ENCODE measurements at regions not wholly inside any gene's neighbourhood (a gene's known extent, or its start where the extent isn't known, plus 50 kb on each side); places are given as distances from the start of the nearest gene placed in this dataset.

DNA sequence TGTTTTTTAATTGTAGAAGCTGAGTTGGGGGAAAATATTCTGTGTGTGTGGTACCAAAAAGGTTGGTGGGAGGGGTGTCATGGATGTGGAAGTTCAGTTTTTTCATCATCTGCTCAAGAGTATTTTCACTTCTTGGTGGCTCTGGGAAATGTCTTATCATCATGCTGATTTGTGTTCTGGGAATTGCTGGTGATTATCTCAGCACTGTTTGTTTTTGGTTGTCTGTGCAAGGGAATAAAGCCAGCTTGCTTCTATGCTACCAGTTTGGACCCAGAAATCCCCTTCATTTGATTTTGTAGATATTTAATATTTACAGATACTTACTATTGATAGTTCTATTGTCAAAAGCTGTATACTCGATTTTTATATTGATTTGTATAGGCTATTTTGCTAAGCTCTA is 2289.7 kb downstream of the MAT2B start:
- no peak for DNase-seq

DNA sequence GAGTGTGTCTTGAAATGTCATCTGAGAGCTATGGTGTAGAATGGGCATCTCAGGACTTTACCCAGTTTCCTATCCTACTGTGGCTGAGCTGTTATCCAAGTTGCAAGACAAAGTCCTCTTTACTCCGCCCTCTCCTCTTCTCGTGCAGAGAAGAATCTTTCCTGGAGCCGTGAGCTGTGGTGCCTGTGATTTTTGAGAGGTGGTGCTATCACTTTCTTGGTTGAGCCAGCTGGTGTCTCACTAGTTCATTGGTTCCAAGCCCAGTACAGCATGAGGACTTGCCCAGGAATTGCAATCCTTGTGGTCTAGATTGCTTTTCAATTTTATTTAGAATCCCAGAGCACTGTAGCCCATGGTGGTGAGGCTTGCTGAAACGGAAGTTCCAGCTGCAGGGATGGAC is 2300.3 kb downstream of the MAT2B start:
- no peak for DNase-seq

DNA sequence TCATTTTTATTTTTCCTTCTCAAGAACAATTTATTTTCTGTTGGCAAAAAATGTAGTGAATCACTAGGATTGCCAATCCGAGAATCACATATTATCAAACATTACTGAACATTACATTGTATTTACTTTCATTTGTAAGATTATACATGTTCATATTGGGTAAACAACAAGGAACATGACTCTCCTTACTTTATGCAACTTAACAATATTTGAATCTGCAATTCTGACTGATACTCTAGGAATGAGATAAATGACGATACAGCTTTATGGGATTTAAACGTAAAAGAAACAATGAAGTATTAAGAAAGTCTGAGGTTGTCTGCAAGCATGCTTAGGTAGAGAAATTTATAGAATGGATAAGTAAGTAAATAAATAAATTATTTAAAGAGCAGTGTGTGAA is 2302.9 kb downstream of the MAT2B start:
- no peak for DNase-seq

DNA sequence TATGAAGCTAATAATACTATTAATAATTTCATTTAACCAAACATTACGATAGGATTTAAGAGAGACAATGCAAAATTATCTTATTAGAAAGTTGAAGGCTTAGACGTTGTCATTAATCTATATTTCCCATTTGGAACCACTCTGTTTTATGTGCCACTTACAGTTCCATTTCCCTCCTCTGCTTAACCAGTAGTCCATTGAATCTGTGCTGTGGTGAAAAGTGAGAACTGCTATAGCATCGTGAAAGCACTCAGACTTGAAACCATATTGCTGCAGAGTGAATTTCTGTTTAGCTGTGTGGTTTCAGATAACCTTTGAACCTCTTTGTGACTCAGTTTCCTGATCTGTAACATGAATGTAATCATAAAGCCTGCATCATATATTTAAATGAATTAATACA is 2304.5 kb downstream of the MAT2B start:
- DNase-seq, result no peak

DNA sequence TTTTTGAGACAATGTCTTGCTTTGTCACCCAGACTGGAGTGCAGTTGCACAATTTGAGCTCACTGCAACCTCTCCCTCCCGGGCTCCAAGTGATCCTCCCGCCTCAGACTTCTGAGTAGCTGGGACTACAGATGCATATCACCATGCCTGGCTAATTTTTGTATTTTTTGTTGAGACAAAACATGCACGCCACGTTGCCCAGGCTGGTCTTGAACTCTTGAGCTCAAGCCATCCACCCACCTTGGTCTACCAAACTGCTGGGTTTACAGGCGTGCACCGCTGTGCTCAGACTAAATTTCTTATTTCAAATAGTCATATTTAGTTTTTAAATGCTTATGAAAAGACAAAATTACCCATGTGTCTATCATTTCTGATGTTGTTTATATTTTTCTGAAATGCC is 2324.1 kb downstream of the MAT2B start:
- DNase-seq, result no peak

DNA sequence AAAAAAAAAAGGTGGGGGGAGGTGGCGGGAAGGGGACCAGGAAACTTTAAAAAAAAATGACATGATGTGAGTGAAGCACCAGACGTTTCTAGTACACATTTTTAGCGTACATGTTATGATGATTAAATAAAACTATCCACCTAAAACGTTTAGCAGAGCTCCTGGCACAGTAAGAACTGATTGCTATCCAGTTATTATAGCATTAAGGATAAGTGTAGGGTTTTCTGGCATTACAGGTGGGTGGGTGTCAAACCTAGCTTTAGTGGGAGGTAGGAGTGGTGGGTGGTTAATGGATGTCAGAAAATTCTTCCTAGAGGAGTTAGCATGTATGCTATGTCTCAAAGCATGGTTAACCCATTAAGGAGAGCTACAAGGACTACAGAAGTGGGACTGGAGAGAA is 2329.5 kb downstream of the MAT2B start:
- no peak for DNase-seq

DNA sequence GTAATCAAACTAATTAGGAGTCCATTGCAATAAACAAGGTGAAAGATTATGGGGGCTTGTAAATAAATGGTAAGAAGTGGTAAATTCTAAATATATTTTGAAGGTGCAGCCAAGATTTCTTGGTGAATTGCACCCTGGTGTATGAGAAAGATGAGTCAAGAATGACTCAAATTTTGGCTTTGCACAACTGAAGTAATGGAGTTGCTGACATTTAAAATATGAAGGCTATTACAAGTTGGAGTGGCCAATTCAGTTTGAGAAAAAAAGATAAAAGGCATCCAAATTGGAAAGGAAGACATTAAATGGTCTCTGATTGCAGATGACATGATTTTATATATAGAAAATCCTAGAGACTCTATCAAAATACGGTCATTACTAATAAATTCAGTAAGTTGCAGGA is 2330.6 kb downstream of the MAT2B start:
- no peak for DNase-seq

DNA sequence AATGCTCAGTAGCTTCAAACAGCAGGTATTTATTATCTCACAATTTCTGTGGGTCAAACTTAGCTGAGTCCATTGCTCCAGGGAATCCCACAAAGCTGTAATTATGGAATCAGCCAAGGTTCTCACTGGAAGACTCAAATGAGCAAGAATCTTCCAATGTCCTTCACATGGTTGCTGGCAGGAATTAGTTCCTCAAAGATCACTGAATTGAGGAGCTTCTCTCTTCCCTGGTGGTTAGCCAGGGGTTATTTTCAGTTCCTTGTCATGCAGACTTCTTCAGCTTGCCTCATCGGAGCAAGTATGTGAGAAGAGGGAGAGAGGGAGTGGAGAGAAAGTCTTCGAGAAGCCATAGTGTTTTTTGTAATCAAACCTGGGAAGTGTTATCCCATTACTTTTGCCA is 2331.9 kb downstream of the MAT2B start:
- no peak for DNase-seq

DNA sequence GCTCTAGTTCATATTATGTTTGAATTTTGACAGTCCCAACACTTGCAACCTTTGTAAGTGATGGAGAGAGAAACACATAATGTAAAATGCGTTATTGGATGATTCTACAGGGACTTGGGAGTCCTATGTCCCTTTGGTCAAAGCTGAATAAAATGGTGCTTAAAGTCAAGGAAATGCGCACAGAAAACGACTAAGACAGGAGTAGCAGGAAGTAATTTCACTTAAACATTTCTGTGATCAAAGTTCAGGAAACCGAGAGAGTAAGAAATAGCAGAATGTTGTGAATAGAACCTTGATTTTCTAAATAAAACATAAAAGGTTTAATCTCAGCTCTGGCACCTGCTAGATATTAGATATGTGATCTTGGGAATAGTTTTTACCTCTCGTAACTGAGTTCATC is 2339.2 kb downstream of the MAT2B start:
- DNase-seq, result no peak

DNA sequence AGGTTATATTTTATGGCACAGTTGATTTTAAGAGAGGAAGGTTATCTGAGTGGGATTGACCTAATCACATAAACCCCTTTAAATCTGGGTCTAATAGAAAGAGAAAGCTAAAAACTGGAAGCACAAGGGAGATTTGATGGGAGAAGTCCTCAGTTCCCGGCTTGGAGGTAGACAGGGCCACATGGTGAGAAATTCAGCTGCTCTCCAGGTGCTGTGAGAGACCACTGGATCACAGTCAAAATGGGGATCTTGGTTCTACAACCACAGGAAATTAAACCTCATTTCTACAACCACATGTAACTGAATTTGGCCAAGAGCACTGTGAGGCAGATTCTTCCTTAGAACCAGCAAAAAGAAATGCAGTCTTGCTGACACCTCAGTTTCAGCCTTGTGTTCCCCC is 2352.7 kb downstream of the MAT2B start:
- DNase-seq, result no peak

DNA sequence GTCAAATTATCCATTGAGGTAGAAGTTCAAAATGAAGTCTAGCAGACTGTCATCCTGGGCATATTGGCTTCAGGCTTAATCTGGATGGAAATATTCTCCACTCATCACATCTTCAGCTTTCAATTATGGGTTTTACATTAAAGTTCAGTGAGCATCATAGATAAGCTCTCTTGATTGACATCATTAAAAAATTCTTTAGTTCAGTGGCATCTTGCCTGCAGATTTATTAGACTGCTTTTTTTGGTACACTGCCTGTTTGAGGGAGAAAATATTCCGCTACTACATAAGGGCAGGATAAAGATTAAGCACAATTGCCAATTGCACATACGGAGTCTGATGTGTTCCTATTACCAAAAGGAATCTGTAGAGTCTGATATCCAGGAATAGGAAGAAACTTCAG is 2353.8 kb downstream of the MAT2B start:
- DNase-seq, result no peak

DNA sequence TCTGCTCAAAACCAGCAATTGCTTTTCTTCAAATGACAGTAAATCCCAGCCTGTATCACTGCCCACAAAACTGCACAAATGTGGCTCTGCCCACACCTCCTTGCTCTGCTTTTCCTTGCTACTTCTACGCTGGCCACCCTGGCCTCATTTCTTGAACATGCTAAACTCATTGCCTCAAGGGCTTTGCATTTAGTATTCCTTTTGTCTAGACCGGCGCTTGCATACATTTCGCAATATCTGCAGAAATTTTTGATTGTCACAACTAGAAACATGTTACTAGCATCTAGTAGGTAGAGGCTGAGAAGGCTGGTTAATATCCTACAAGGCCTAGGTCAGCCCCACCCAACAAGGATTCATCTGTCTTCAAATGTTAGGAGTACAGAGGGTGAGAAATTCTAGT is 2357.8 kb downstream of the MAT2B start:
- DNase-seq, result no peak

DNA sequence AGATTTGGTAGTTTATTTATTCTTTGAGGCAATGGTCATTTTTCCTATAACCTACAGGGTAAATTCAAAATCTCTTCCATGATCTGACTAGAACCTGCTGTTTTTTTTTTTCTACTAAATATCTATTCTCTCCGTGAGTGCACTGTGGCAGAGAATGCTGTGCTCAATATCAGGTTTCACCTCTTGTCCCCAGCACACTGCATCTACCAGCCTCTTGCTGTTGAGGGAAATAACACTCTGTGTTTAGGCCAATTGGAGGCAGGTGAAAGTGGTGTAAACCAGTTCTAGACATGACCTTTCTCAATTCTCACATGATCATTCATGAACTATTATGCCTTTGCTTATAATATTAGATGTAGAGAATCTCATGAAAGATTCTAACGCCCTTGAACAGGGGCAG is 2365.9 kb downstream of the MAT2B start:
- DNase-seq, result no peak

DNA sequence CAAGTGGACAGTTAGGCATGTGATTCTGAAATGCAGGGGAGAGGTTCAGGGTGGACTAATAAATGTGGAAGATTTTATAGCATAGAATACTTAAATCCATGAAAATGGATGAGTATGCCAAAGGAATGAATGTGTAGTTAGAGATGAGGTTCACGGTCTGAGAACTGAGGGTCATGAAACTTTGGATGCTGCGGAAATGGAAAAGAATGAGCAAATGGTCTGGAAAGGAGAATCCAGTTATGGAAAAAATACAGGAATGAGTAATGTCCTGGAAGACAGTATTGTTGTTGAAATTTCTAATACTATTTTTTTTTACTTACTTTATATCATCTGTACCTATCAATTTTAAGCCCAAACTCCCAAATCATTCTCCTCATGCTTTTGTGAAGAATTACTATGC is 2369.4 kb downstream of the MAT2B start:
- no peak for DNase-seq

DNA sequence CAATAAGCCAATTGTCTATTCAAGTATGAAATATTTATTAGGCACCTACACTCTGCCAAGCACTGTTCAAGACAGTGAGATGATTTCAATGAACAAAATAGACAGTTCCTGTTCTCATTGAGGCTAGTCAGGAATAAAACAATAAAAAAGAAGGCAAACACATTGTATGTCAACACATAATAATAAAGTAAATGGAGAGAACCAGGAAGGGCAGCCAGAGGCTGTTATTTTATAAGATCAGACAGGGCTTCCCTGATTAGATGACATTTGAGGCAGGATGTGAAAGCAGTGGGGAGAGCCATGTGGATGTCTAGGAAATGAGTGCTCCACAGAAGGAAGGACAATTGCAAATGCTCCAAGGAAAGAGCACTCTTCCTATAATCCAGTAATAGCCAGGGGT is 2371.1 kb downstream of the MAT2B start:
- DNase-seq, result no peak

DNA sequence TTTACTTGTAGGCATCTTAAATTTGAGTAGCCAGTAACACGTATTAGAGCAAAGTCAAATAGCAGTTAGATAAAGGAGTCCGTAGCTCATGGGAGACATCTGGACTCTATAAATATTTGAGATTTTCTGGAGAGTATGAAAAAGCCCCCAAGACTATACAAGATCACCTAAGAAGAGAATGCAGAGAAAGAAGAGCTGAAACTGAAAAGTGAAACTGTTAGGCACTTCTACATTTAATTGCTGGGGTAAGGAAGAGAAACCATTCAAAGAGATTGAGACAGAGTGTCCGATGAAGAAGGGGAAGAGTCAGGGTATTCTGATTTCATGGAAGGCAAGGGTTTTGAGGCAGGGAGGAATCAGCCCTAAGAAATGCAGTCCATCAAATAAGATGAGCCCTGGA is 2372.1 kb downstream of the MAT2B start:
- no peak for DNase-seq

DNA sequence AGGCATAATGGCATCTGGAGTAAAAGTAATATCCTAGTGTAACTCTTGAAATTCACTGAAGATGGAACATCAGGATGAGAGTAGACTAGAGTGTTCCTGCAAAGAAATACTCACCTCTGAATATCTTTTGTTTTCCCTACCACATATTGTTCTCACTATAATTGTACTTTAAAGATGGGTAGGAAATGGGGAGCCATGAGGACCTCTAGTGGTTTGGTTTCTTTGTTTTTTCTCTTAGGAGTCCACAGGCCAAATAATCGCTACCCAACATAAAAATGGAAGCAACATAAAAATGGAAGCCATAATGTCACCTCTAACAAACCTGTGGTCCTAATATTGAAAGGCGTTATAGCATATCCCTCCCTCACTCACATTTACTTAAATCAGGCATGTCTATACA is 2375.8 kb downstream of the MAT2B start:
- no peak for DNase-seq

DNA sequence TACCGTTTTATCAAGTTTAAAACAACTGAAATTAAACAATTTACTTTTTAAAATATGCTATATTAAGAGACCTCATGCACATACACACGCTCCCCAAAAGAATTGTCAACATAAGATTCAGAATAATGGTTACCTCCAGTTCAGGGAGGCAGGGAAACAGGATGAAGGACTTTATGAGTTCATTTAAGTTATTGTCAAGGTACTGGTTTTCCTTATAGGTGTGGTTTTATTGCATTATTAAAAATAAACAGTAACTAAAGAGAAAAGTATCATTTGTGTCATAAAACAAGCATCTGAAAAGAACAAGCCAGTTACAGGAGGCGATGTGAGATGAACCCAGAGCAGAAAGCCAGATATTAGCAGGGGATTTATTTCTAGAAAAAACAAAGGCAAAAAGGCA is 2376.7 kb downstream of the MAT2B start:
- DNase-seq, result no peak

DNA sequence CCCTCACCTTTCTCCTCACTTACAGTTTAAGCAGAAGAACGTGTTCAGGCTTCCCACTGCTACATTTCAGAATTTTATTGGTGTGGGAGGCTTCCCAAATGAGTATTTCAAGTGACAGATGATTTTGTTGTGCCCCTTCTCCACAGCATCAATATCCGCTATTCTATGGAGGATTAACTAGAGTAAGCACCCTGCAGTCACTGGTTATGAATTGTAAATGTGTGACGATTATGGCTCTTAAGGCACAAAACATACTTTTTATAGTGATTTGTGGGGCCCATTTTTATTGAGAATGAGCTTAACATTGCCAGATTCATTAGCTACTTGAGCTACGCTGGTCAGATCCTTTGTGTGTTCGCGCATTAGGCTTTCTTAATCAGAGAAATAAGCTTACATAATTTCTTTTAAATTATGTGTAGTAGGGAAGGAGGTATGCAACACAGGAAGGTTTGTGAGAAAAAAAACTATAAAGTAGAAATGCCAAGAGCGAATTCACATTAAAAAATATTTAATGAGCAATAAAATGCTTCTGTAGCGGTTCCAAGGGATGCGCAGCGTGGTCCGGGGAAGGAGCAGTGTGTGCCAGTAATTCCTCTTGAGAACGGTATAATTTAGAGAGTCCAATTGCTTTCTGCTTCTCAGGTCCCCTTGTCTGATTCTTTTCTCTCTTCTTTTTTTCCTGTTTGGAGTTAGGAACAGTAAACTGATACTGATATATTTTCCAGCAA is 2380.4 kb downstream of the MAT2B start:
- no peak for DNase-seq

DNA sequence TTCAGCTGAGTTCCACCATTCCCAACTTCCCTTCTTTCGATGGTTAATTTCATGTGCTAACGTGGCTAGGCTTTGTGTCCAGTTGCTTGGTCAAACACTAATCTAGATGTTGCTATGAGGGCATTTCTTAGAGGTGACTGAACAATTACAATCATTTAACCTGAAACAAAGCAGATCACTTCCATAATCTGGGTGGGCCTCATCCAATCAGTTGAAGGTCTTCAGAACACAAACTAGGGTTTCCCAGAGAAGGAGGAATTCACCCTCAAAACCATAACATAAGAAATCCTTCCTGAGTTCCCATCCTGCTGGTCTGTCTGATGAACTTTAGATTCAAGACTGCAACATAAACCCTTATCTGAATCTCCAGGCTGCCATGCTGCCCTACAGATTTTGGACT is 2381.7 kb downstream of the MAT2B start:
- DNase-seq, result no peak

DNA sequence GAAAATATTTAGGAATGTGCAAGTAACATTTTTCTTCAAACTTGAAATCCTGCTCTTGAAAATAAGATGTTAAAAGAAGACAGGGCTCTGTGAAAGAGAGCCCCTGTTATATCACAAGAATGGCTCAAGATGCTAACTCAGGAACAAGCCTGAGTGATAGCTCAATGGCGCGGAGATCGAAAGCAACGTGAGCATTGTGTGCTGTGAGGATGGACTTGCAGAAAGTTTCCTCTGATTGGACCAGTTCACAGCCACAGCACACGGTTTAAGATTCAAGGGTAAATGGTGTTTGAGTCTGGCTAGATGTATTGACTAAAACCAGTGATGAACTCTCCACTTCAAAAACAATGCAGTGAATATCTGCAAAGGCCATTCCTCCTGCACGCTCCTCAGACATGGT is 2387.0 kb downstream of the MAT2B start:
- no peak for DNase-seq

DNA sequence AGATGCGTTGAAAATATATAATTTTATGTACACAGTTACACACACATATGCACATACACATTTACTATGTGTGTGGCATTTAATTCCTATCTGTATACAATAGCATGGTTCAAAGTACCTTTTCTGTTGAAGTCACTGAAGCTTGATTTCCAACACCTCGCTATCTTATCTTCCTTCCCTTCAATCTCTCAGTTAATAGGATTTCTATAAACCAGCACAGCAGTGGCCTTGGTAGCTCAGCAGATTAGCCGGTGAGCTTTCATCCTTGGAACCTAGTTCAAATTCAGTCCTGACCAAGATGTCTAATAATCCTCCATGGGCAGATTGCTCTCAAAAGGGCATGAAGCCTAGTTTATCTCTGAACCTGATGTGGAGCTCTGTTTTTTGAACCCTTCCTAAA is 2389.5 kb downstream of the MAT2B start:
- no peak for DNase-seq

DNA sequence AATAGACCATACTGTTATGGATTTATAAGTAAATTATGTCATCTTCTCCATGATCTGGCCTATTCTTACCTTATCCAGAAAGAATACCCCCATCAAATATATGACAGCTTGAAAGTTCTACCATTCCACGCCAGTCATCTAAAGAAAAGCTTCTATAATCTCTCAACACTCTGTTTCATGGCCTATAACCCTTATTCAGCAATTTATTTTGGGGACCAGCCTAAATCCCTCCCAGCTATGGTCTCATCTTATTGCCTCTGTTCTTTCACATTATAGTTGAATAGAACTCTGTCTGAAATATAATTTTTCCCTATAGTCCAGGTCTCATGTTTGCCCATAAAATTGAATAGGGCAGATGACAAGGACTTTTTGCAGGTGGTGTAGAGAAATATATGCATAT is 2387.6 kb upstream of the WWC1 start:
- DNase-seq, result no peak

DNA sequence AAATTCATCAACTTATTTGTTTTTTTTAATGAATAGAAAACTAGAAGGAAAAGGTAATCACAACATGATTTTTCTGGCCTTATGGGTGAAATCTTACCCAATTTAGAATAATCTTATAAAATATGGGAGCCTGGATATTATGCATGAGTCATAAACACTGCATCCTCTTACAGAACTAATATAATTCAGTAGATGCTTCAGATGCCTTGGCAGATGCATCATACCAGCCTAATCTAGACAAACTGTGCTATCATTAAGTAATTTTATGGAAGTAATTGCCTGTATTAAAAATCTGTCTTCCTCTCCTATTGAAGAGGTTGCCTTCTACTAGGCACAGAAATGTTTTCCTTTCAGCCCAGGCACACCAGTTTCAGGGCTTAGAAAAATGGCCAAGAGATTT is 2384.6 kb upstream of the WWC1 start:
- no peak for DNase-seq

DNA sequence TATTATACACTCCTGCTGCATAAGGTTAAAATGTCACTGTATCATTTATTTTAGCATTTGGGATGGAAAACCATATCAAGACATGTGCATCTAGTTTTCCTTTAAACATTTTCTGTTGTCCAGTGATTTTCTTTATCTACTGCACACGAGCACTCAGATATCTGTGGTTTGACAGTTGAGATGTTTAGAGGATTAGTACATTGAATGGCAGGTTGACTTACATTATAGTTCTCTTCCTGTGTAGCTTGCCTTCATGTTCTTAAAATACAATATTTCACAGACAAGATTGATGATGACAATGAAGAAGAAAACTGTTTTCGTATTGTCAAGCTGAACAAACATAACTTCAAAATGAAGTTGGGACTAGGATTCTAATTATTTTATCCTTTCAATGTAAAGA is 2378.4 kb upstream of the WWC1 start:
- DNase-seq, result no peak

DNA sequence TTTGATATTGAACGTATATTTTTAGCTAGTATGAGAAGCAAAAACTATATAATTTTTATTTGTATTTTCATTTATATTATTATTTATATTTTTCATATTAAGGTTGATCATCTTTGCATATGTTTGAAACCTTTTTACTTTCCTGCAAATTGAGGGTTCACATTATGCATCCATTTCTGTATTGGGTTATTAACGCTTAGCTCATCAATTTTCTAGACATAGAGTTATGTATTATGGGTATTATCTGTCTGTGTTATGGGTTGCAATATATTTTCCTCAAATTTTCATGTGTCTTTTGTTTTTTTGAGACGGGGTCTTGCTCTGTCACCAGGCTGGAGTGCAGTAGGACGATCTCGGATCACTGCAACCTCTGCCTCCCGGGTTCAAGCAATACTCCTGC is 2377.0 kb upstream of the WWC1 start:
- no peak for DNase-seq

All from DMS 273 treated with DMSO at 0.1 percent for 48 hours (cell line).